NCI-H1694 (cell line): ENCODE measurements at regions not wholly inside any gene's neighbourhood (a gene's known extent, or its start where the extent isn't known, plus 50 kb on each side); places are given as distances from the start of the nearest gene placed in this dataset.
"Not testable (repeated sequence)": the region's sequence is repeated elsewhere in the genome, so short reads cannot be mapped to it uniquely, and the experiment has no call there.

Experiments used
- DNase-seq: peaks from one replicate; lab custom pipeline; 2025; lab: John Stamatoyannopoulos, UW

GRCh38 chr4:130071746-130072145, 975.8 kb downstream of the C4orf33 start:
- no peak for DNase-seq

- DNase-seq: no peak
These were observed 977.3 kb downstream of the C4orf33 start for GRCh38 chr4:130073145-130073790.

- DNase-seq: no peak
These were observed 978.1 kb downstream of the C4orf33 start for GRCh38 chr4:130074096-130074495.

GRCh38 chr4:130077275-130077674, 981.3 kb downstream of the C4orf33 start:
- no peak for DNase-seq

- not testable (repeated sequence) for DNase-seq
These were observed 983.1 kb downstream of the C4orf33 start for GRCh38 chr4:130079027-130079426.

GRCh38 chr4:130080872-130081451, 985.0 kb downstream of the C4orf33 start:
- no peak for DNase-seq

- DNase-seq: no peak
These were observed 994.5 kb downstream of the C4orf33 start for GRCh38 chr4:130090427-130090826.

- DNase-seq: no peak
These were observed 996.4 kb downstream of the C4orf33 start for GRCh38 chr4:130092187-130093015.

- no peak for DNase-seq
These were observed 1003.2 kb downstream of the C4orf33 start for GRCh38 chr4:130099105-130099504.

GRCh38 chr4:130110189-130110588, 1014.2 kb downstream of the C4orf33 start:
- no peak for DNase-seq

GRCh38 chr4:130110770-130111169, 1014.8 kb downstream of the C4orf33 start:
- DNase-seq: no peak

GRCh38 chr4:130124066-130124465, 1028.1 kb downstream of the C4orf33 start:
- DNase-seq: no peak

- DNase-seq: no peak
These were observed 1029.5 kb downstream of the C4orf33 start for GRCh38 chr4:130125467-130125866.

GRCh38 chr4:130127297-130127696, 1031.3 kb downstream of the C4orf33 start:
- DNase-seq: no peak

GRCh38 chr4:130131536-130131935, 1035.6 kb downstream of the C4orf33 start:
- DNase-seq: no peak

GRCh38 chr4:130141651-130142050, 1045.7 kb downstream of the C4orf33 start:
- DNase-seq: no peak

- DNase-seq: no peak
These were observed 1047.7 kb downstream of the C4orf33 start for GRCh38 chr4:130143656-130144055.

- no peak for DNase-seq
These were observed 1050.8 kb downstream of the C4orf33 start for GRCh38 chr4:130146773-130147172.

GRCh38 chr4:130147641-130148040, 1051.7 kb downstream of the C4orf33 start:
- DNase-seq: no peak

GRCh38 chr4:130154901-130155300, 1058.9 kb downstream of the C4orf33 start:
- no peak for DNase-seq

GRCh38 chr4:130163701-130164100, 1067.7 kb downstream of the C4orf33 start:
- DNase-seq: no peak

GRCh38 chr4:130165381-130165780, 1069.4 kb downstream of the C4orf33 start:
- DNase-seq: no peak

- no peak for DNase-seq
These were observed 1076.2 kb downstream of the C4orf33 start for GRCh38 chr4:130172156-130172555.
